RWPE1 (cell line): ENCODE measurements at regions not wholly inside any gene's neighbourhood (a gene's known extent, or its start where the extent isn't known, plus 50 kb on each side); places are given as distances from the start of the nearest gene placed in this dataset.

Source experiments
- CTCF ChIA-PET: fragments of 350-600 bp; sonication (Branson Sonifier 250); formaldehyde crosslinking; extraction: SDS; loops from one replicate; lab custom pipeline; 2021; lab: Yijun Ruan, JAX
- POLR2A ChIA-PET: fragments of 400-600 bp; formaldehyde crosslinking; extraction: SDS; loops from one replicate; lab custom pipeline; 2020; ENCODE audit warnings: antibody characterized with exemption; ENCODE audit not compliant: low non-redundant PET; lab: Yijun Ruan, JAX
- DNase-seq: peaks from one replicate; pipeline ENCODE4 v3.0.0; 2012; ENCODE audit warnings: low spot score
- H3K27ac ChIP-seq: fragments of 450-650 bp; 2 replicates; pipeline ENCODE4 v1.5.1; 2017
- TF ChIP-seq, protein P1 (sequence below): fragments of 450-650 bp; conservative IDR thresholded peaks from 2 replicates; pipeline ENCODE4 v1.5.1; 2017; ENCODE audit warnings: low read depth, mild to moderate bottlenecking

DNA sequence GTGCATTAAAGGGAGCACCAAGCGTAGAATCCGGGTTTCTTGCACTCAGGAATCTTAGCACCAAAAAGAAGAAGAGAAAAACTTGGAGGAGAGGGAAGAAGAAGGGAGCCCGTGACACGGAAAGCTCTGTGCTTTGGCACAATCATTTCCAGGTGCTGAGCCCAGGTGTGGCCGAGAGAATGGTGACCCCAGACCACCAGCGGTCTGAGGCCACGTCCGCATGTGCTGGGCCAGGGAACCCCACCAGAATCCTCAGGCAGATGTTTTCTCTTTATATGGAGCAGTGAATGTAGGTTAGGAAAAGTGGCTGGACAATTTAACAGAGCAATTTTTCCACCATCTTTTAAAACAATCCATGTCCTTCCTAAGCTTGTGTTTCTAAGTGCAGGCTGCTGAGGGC lies 520.9 kb downstream of the EPHA4 start:
- no peak for DNase-seq
- ChIA-PET CTCF (no interaction called here), POLR2A (no interaction called here)
- H3K27ac ChIP-seq: no peak overlapping the region
- TF ChIP-seq, protein P1, sequence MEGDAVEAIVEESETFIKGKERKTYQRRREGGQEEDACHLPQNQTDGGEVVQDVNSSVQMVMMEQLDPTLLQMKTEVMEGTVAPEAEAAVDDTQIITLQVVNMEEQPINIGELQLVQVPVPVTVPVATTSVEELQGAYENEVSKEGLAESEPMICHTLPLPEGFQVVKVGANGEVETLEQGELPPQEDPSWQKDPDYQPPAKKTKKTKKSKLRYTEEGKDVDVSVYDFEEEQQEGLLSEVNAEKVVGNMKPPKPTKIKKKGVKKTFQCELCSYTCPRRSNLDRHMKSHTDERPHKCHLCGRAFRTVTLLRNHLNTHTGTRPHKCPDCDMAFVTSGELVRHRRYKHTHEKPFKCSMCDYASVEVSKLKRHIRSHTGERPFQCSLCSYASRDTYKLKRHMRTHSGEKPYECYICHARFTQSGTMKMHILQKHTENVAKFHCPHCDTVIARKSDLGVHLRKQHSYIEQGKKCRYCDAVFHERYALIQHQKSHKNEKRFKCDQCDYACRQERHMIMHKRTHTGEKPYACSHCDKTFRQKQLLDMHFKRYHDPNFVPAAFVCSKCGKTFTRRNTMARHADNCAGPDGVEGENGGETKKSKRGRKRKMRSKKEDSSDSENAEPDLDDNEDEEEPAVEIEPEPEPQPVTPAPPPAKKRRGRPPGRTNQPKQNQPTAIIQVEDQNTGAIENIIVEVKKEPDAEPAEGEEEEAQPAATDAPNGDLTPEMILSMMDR: no peak

DNA sequence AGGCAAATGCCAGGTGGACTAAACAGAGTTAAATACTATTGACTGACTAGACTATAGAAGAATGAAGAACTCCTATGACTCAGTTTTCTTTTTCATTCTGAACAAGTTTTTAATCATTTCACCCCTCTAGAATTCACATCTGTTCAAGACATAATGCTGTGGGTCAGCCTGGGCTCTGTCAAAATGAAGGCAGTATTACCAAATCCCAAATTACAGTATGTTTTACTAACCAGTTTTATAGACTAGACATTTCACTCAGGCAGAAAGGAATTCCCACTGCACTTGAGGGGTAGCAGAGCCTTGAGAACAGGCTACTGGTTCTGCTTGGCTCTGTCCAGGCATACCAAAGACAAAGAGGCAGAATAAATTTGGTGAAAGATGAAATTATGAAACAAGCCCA lies 511.7 kb downstream of the EPHA4 start:
- CTCF ChIA-PET: no interaction called here
- DNase-seq: no peak
- TF ChIP-seq, protein P1: no peak
- POLR2A ChIA-PET: no interaction called here
- no peak overlapping the region for H3K27ac ChIP-seq

DNA sequence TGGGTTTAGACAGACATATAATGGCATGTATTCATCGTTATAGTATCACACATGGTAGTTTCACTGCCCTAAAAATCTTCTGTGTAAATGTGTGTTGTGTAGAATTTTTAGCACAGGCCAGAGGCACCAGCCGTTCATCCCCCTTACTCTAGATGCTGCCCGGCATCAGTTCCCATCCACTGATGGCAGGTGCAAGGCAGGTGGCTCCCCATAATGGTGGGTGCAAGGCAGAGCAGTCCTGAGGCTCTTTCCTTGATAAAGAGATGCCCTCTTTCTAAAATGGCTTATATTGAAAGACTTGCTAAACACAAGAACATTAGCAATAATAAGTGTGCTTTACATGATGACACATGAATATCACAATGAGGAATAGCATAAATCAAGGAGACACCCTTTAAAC lies 508.5 kb downstream of the EPHA4 start:
- POLR2A ChIA-PET: no interaction called here
- CTCF ChIA-PET: no interaction called here
- no peak overlapping the region for H3K27ac ChIP-seq
- TF ChIP-seq, protein P1: no peak
- DNase-seq: no peak

DNA sequence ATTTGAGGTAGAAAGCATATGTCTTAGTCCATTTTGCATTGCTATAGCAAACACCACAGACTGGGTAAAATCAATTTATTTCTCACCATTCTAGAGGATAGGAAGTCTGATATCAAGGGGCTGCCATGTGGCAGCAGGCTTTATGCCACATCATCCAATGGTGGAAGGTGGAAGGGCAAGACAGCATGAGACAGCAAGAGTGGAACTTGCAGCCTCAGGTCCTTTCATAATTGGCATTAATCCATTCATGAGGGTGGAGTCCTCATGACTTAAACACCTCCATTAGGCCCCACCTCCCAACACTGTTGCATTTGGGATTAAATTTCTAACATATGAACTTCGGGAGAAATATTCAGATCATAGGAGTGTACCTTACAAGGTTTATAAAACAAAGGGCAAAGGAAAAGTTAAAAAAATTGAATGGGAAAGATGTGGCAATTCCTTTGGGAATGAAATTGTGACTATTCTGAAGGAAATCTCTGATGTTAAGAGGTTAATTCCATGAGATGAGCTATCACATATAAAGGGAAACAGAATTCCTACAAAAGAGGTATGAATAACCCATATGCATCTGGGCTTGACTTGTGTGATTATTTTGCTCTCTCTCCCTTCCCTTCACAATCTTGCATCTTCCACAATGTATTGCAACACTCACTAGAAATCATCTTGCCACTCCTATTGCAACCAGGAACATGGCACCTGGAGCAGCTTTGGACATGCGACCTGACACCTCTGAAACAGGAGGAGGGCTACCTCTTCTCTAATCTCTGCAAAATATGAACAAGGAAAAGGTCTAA lies 507.8 kb downstream of the EPHA4 start:
- no peak overlapping the region for H3K27ac ChIP-seq
- ChIA-PET CTCF (no interaction called here), POLR2A (no interaction called here)
- TF ChIP-seq, protein P1: no peak
- DNase-seq: no peak

DNA sequence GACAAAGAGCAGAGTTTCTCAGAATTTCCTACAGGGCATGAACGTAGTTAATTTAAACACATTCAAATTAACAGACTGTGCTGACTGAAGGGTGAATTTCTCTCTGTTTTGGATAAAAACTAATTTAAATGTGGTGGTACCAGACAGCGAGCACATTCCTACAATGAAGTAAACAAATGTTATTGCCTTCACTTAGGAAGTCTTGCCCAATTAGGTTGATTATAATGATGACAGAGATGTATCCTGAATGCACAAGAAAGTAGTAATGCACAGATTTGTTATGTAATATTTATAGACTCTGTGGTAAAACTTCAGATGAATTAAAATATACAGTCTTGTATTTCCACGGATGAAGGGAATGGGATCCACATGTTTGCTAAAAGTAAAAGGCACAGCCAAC lies 507.2 kb downstream of the EPHA4 start:
- no peak overlapping the region for H3K27ac ChIP-seq
- ChIA-PET CTCF (no interaction called here), POLR2A (no interaction called here)
- DNase-seq: no peak
- TF ChIP-seq, protein P1: no peak

DNA sequence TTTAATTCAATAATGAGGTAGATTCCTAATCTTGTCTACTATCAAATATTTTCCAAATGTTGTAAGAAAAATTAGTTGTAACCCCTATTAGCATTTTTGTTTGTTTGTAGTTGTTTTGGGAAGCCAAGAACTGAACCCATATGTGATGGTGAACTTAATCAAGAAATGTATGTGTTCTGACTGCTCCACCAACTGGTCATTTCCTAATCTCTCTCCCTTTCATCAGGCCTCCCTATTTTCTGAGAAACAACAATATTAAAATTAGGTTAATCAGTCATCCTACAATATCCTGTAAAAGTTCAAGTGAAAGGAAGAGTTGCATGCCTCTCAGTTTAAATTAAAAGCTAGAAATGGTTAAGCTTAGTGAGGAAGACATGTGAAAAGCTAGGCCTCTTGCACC lies 504.0 kb downstream of the EPHA4 start:
- H3K27ac ChIP-seq: no peak overlapping the region
- no peak for DNase-seq
- POLR2A ChIA-PET: interaction anchor here (0.6 kb wide), 1 partner anchor 462 kb away, joined by 3 read pairs; no protein-coding TSS in a partner anchor
- TF ChIP-seq, protein P1: no peak
- CTCF ChIA-PET: no interaction called here
